OCI-LY1 (cell line): ENCODE measurements at regions not wholly inside any gene's neighbourhood (a gene's known extent, or its start where the extent isn't known, plus 50 kb on each side); places are given as distances from the start of the nearest gene placed in this dataset.

Experiments
- H2AFZ ChIP-seq: fragments of 200-600 bp; sonication (generic), shearing (Covaris generic); 2 replicates; pipeline ENCODE4 v1.6.0; 2014; ENCODE audit warnings: antibody characterized with exemption, mild to moderate bottlenecking, low read length
- H3F3A ChIP-seq: fragments of 200-600 bp; sonication (generic), shearing (Covaris generic); 2 replicates; pipeline ENCODE4 v1.6.0; 2014; ENCODE audit warnings: mild to moderate bottlenecking, antibody characterized with exemption, low read length, moderate library complexity; ENCODE audit not compliant: insufficient read depth
- H3K27ac ChIP-seq: fragments of 200-600 bp; sonication (generic); 2 replicates; pipeline ENCODE4 v1.5.1; 2014; ENCODE audit warnings: low read length, mixed run types, mild to moderate bottlenecking, low read depth; ENCODE audit not compliant: poor library complexity, severe bottlenecking
- H3K27me3 ChIP-seq: fragments of 200-600 bp; sonication (generic); 2 replicates; pipeline ENCODE4 v1.6.0; 2014; ENCODE audit warnings: antibody characterized with exemption, mild to moderate bottlenecking, low read length, moderate library complexity; ENCODE audit not compliant: insufficient read depth
- H3K36me3 ChIP-seq: fragments of 200-600 bp; sonication (generic); 2 replicates; pipeline ENCODE4 v1.6.1; 2014; ENCODE audit warnings: mild to moderate bottlenecking, antibody characterized with exemption, low read length, moderate library complexity, mixed read lengths; ENCODE audit not compliant: insufficient read depth
- H3K4me1 ChIP-seq: fragments of 200-600 bp; sonication (generic); 2 replicates; pipeline ENCODE4 v1.5.1; 2014; ENCODE audit warnings: mild to moderate bottlenecking, low read length, moderate library complexity; ENCODE audit not compliant: insufficient read depth, severe bottlenecking
- H3K4me2 ChIP-seq: fragments of 200-600 bp; sonication (generic), shearing (Covaris generic); 2 replicates; pipeline ENCODE4 v1.6.1; 2014; ENCODE audit warnings: low read length
- H3K4me3 ChIP-seq: fragments of 200-600 bp; sonication (generic); 2 replicates; pipeline ENCODE4 v1.5.1; 2014; ENCODE audit warnings: low read length, low read depth, mild to moderate bottlenecking, mixed read lengths; ENCODE audit not compliant: poor library complexity, severe bottlenecking
- H3K79me2 ChIP-seq: fragments of 200-600 bp; shearing (Covaris generic); 2 replicates; pipeline ENCODE4 v1.6.1; 2016; ENCODE audit warnings: mixed run types, low read length, mixed read lengths; ENCODE audit not compliant: insufficient read depth
- H3K9ac ChIP-seq: fragments of 200-600 bp; sonication (generic), shearing (Covaris generic); 2 replicates; pipeline ENCODE4 v1.6.1; 2014; ENCODE audit warnings: mild to moderate bottlenecking, low read length, mixed read lengths
- H3K9me2 ChIP-seq: fragments of 200-600 bp; sonication (generic), shearing (Covaris generic); 2 replicates; pipeline ENCODE4 v1.6.1; 2014; ENCODE audit warnings: low read depth, mild to moderate bottlenecking, low read length, mixed read lengths
- H3K9me3 ChIP-seq: fragments of 200-600 bp; shearing (Covaris generic); 2 replicates; pipeline ENCODE4 v1.6.1; 2014; ENCODE audit warnings: low read length, mixed read lengths
- H4K20me1 ChIP-seq: fragments of 200-600 bp; sonication (generic), shearing (Covaris generic); 2 replicates; pipeline ENCODE4 v1.6.0; 2016; ENCODE audit warnings: mild to moderate bottlenecking, low read length; ENCODE audit not compliant: insufficient read depth
- EZH2 ChIP-seq: fragments of 200-600 bp; sonication (generic), shearing (Covaris generic); IDR thresholded peaks from 2 replicates; pipeline ENCODE4 v1.8.0; 2017; ENCODE audit warnings: borderline replicate concordance, mixed run types, mild to moderate bottlenecking, antibody characterized with exemption, low read length, moderate library complexity, mixed read lengths
- TF ChIP-seq, protein P1 (sequence below): fragments of 200-600 bp; sonication (generic), shearing (Covaris generic); IDR thresholded peaks from 2 replicates; pipeline ENCODE4 v1.5.1; 2017; ENCODE audit warnings: mild to moderate bottlenecking, antibody characterized with exemption, low read length, moderate library complexity, mixed read lengths

GRCh38 chr21:18908641-18909040, 505.1 kb upstream of the TMPRSS15 start:
- H3K9me3 ChIP-seq: no peaks in the 10 kb centered on the region
- H3K4me2 ChIP-seq: no peak overlapping the region
- H4K20me1 ChIP-seq: no peaks in the 10 kb centered on the region
- no peak overlapping the region for H3K4me3 ChIP-seq
- TF ChIP-seq EZH2: no peak
- TF ChIP-seq, protein P1, sequence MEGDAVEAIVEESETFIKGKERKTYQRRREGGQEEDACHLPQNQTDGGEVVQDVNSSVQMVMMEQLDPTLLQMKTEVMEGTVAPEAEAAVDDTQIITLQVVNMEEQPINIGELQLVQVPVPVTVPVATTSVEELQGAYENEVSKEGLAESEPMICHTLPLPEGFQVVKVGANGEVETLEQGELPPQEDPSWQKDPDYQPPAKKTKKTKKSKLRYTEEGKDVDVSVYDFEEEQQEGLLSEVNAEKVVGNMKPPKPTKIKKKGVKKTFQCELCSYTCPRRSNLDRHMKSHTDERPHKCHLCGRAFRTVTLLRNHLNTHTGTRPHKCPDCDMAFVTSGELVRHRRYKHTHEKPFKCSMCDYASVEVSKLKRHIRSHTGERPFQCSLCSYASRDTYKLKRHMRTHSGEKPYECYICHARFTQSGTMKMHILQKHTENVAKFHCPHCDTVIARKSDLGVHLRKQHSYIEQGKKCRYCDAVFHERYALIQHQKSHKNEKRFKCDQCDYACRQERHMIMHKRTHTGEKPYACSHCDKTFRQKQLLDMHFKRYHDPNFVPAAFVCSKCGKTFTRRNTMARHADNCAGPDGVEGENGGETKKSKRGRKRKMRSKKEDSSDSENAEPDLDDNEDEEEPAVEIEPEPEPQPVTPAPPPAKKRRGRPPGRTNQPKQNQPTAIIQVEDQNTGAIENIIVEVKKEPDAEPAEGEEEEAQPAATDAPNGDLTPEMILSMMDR: no peak
- H3K9ac ChIP-seq: no peak overlapping the region
- no peaks in the 10 kb centered on the region for H3K79me2 ChIP-seq
- no peaks in the 10 kb centered on the region for H3K36me3 ChIP-seq
- no peak overlapping the region for H2AFZ ChIP-seq
- no peaks in the 10 kb centered on the region for H3K4me1 ChIP-seq
- no peaks in the 10 kb centered on the region for H3F3A ChIP-seq
- no peaks in the 10 kb centered on the region for H3K27me3 ChIP-seq
- H3K27ac ChIP-seq: no peak overlapping the region
- H3K9me2 ChIP-seq: no peaks in the 10 kb centered on the region

GRCh38 chr21:18913914-18914313, 510.3 kb upstream of the TMPRSS15 start:
- no peaks in the 10 kb centered on the region for H3K79me2 ChIP-seq
- H4K20me1 ChIP-seq: no peaks in the 10 kb centered on the region
- H3K9me2 ChIP-seq: no peaks in the 10 kb centered on the region
- H3K4me1 ChIP-seq: no peaks in the 10 kb centered on the region
- H3K9ac ChIP-seq: no peak overlapping the region
- TF ChIP-seq, protein P1: no peak
- no peak for TF ChIP-seq EZH2
- no peak overlapping the region for H3K27ac ChIP-seq
- no peak overlapping the region for H3K4me2 ChIP-seq
- no peaks in the 10 kb centered on the region for H3K9me3 ChIP-seq
- no peak overlapping the region for H2AFZ ChIP-seq
- H3K27me3 ChIP-seq: no peaks in the 10 kb centered on the region
- no peak overlapping the region for H3K4me3 ChIP-seq
- no peaks in the 10 kb centered on the region for H3F3A ChIP-seq
- H3K36me3 ChIP-seq: no peaks in the 10 kb centered on the region

GRCh38 chr21:18914570-18914969, 511.0 kb upstream of the TMPRSS15 start:
- Histone ChIP-seq H3K9ac (no peak overlapping the region), H3K27me3 (no peaks in the 10 kb centered on the region), H4K20me1 (no peaks in the 10 kb centered on the region), H3K9me2 (no peaks in the 10 kb centered on the region), H3K4me2 (no peak overlapping the region), H3F3A (no peaks in the 10 kb centered on the region), H3K4me3 (no peak overlapping the region), H3K4me1 (no peaks in the 10 kb centered on the region), H2AFZ (no peak overlapping the region), H3K9me3 (no peaks in the 10 kb centered on the region), H3K36me3 (no peaks in the 10 kb centered on the region), H3K79me2 (no peaks in the 10 kb centered on the region), H3K27ac (no peak overlapping the region)
- TF ChIP-seq EZH2: no peak
- TF ChIP-seq, protein P1: no peak
